RWPE2 (cell line): ENCODE measurements at regions not wholly inside any gene's neighbourhood (a gene's known extent, or its start where the extent isn't known, plus 50 kb on each side); places are given as distances from the start of the nearest gene placed in this dataset.

Experiments
- ATAC-seq: fragments of 200-7000 bp; cut with Tn5 transposase; 3 replicates; pipeline ENCODE4 v1.9.1; 2021; ENCODE audit warnings: low read depth
- DNase-seq: peaks from one replicate; pipeline ENCODE4 v3.0.0-alpha.2; 2020; ENCODE audit warnings: low spot score
- H3K27ac ChIP-seq: fragments of 450-650 bp; 2 replicates; pipeline ENCODE4 v1.5.1; 2017; ENCODE audit warnings: mild to moderate bottlenecking; ENCODE audit not compliant: poor library complexity, severe bottlenecking
- H3K27me3 ChIP-seq: fragments of 250-450 bp; sonication (Bioruptor Pico); 2 replicates; pipeline ENCODE4 v1.5.1; 2021; ENCODE audit warnings: mild to moderate bottlenecking, moderate library complexity; ENCODE audit not compliant: insufficient read depth, poor library complexity, severe bottlenecking
- H3K36me3 ChIP-seq: fragments of 250-450 bp; sonication (Bioruptor Pico); 2 replicates; pipeline ENCODE4 v1.5.1; 2020; ENCODE audit warnings: low read depth, mild to moderate bottlenecking, moderate library complexity
- H3K4me1 ChIP-seq: fragments of 250-450 bp; sonication (Bioruptor Pico); 2 replicates; pipeline ENCODE4 v1.5.1; 2021; ENCODE audit warnings: mild to moderate bottlenecking, moderate library complexity; ENCODE audit not compliant: insufficient read depth, poor library complexity, severe bottlenecking
- H3K4me3 ChIP-seq: fragments of 250-450 bp; sonication (Bioruptor Pico); 2 replicates; pipeline ENCODE4 v1.5.1; 2021; ENCODE audit warnings: mild to moderate bottlenecking, moderate library complexity; ENCODE audit not compliant: severe bottlenecking
- H3K9me3 ChIP-seq: fragments of 250-450 bp; sonication (Bioruptor Pico); 2 replicates; pipeline ENCODE4 v1.5.1; 2021; ENCODE audit warnings: mild to moderate bottlenecking, moderate library complexity; ENCODE audit not compliant: severe bottlenecking
- CTCF ChIP-seq: fragments of 450-650 bp; IDR thresholded peaks from one replicate; pipeline ENCODE4 v1.5.1; 2017; ENCODE audit warnings: mild to moderate bottlenecking, moderate library complexity; ENCODE audit not compliant: poor library complexity, severe bottlenecking

GRCh38 chr2:74078466-74078865, 69.2 kb downstream of the BOLA3 start:
- Histone ChIP-seq H3K4me3 (no peak overlapping the region), H3K27ac (no peak overlapping the region), H3K9me3 (no peaks in the 10 kb centered on the region), H3K4me1 (no peaks in the 10 kb centered on the region), H3K36me3 (peaks cover 24% of the 10 kb centered on the region), H3K27me3 (no peaks in the 10 kb centered on the region)
- ATAC-seq (no peak), DNase-seq (no peak)
- TF ChIP-seq CTCF = no peak

- peaks cover 13% of the 10 kb centered on the region for H3K36me3 ChIP-seq
- no peaks in the 10 kb centered on the region for H3K9me3 ChIP-seq
- H3K4me1 ChIP-seq = no peaks in the 10 kb centered on the region
- DNase-seq (no peak), ATAC-seq (no peak)
- H3K4me3 ChIP-seq = no peak overlapping the region
- H3K27ac ChIP-seq = no peak overlapping the region
- no peak for TF ChIP-seq CTCF
- H3K27me3 ChIP-seq = no peaks in the 10 kb centered on the region
These were observed 68.0 kb downstream of the BOLA3 start for GRCh38 chr2:74079522-74080341.

- ATAC-seq = no peak
- H3K27ac ChIP-seq = no peak overlapping the region
These were observed 67.4 kb downstream of the BOLA3 start for GRCh38 chr2:74080346-74080745.

DNA sequence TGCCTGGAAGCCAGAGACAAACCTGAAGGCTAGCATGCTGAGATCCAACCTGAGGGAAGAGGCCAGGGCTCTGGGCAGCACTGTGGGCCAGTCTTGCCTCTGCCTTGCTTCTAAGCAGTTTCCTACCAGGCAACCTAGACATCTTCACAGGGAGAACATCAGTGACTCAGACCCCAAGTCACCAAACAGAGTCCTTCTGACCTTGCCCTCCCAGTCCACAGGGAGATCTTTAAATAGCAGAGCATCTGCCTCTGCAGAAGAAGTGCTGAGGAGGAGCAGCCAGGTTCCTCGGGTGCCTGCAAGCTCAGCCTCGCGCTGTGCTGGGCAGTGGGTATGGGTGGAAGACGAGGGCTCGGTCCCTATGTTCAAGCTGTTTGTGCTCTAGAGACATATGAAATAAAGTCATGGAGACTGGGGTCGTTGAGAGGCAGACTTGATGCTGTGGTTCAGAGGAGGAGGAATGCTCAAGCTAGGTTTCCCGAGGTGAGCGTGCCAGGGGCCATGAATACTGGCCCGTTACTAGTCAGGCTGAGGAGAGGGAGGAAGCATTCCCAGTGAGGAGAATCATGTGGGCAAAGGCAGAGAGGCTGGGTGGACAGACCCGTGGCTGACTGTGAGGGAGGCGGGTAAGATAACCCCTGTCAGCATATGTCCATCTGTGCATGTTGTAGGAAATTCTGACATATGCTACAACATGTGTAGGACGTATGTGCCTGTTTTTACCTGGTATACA, 66.5 kb downstream of the BOLA3 start:
- peaks cover 13% of the 10 kb centered on the region for H3K36me3 ChIP-seq
- no peaks in the 10 kb centered on the region for H3K27me3 ChIP-seq
- H3K9me3 ChIP-seq = no peaks in the 10 kb centered on the region
- H3K27ac ChIP-seq = no peak overlapping the region
- H3K4me3 ChIP-seq = no peak overlapping the region
- DNase-seq = no peak
- ATAC-seq = no peak
- no peaks in the 10 kb centered on the region for H3K4me1 ChIP-seq
- TF ChIP-seq CTCF = no peak

More at GRCh38 chr2:74080346-74080745, 67.4 kb downstream of the BOLA3 start:
- Histone ChIP-seq H3K4me3 (no peak overlapping the region), H3K27me3 (no peaks in the 10 kb centered on the region), H3K4me1 (no peaks in the 10 kb centered on the region), H3K9me3 (no peaks in the 10 kb centered on the region), H3K36me3 (peaks cover 13% of the 10 kb centered on the region)
- TF ChIP-seq CTCF = peak; percentile 18
- no peak for DNase-seq

- H3K27ac ChIP-seq = no peak overlapping the region
- no peaks in the 10 kb centered on the region for H3K4me1 ChIP-seq
- DNase-seq = no peak
- TF ChIP-seq CTCF = no peak
- H3K27me3 ChIP-seq = no peaks in the 10 kb centered on the region
- no peak overlapping the region for H3K4me3 ChIP-seq
- no peaks in the 10 kb centered on the region for H3K9me3 ChIP-seq
- ATAC-seq = no peak
- peaks cover 13% of the 10 kb centered on the region for H3K36me3 ChIP-seq
These were observed 66.0 kb downstream of the BOLA3 start for GRCh38 chr2:74081763-74082110.
